IgD-negative memory B cell (primary cell): ENCODE measurements at regions not wholly inside any gene's neighbourhood (a gene's known extent, or its start where the extent isn't known, plus 50 kb on each side); places are given as distances from the start of the nearest gene placed in this dataset.

Experiments used
- H3K27ac Mint-ChIP-seq, 3 donors: one replicate each; pipeline ENCODE4 v1.8.0; 2020 to 2022; ENCODE audit warnings: mild to moderate bottlenecking in 3 of 3, mixed read lengths in 3 of 3, moderate library complexity in 1 of 3
- H3K27me3 Mint-ChIP-seq: one replicate; pipeline ENCODE4 v1.8.0; 2021; ENCODE audit warnings: mixed read lengths
- H3K36me3 Mint-ChIP-seq: one replicate; pipeline ENCODE4 v1.8.0; 2020; ENCODE audit warnings: mild to moderate bottlenecking, mixed read lengths
- H3K4me1 Mint-ChIP-seq, 3 donors: one replicate each; pipeline ENCODE4 v1.8.0; 2020 to 2022; ENCODE audit warnings: mixed read lengths in 3 of 3, mild to moderate bottlenecking in 1 of 3
- H3K4me3 Mint-ChIP-seq, 4 donors: one replicate each; pipeline ENCODE4 v1.8.0; 2020 to 2022; ENCODE audit warnings: mild to moderate bottlenecking in 4 of 4, mixed read lengths in 4 of 4, moderate library complexity in 3 of 4
- H3K9me3 Mint-ChIP-seq, 3 donors: one replicate each; pipeline ENCODE4 v1.8.0; 2020 to 2021; ENCODE audit warnings: mixed read lengths in 3 of 3, mild to moderate bottlenecking in 1 of 3

GRCh38 chr18:77700051-77700450, 450.4 kb downstream of the GALR1 start:
- Mint-ChIP-seq H3K27ac (no peak overlapping the region), H3K4me1 (no peaks in the 10 kb centered on the region), H3K36me3 (no peaks in the 10 kb centered on the region), H3K27me3 (peaks cover 13% of the 10 kb centered on the region), H3K9me3 (no peaks in the 10 kb centered on the region), H3K4me3 (no peak overlapping the region)

- H3K4me1 Mint-ChIP-seq: peaks cover 0 to 2% (median 0%) of the 10 kb centered on the region in 3 donors
Observed at GRCh38 chr18:77701977-77702376, 452.3 kb downstream of the GALR1 start.

GRCh38 chr18:77702686-77703085, 453.0 kb downstream of the GALR1 start:
- no peaks in the 10 kb centered on the region for H3K36me3 Mint-ChIP-seq
- no peaks in the 10 kb centered on the region for H3K9me3 Mint-ChIP-seq
- peaks cover 13% of the 10 kb centered on the region for H3K27me3 Mint-ChIP-seq
- no peak overlapping the region for H3K4me3 Mint-ChIP-seq
- no peak overlapping the region for H3K27ac Mint-ChIP-seq
- H3K4me1 Mint-ChIP-seq: peaks cover 0 to 2% (median 0%) of the 10 kb centered on the region in 3 donors

More at GRCh38 chr18:77701977-77702376, 452.3 kb downstream of the GALR1 start:
- Mint-ChIP-seq H3K27me3 (peaks cover 13% of the 10 kb centered on the region), H3K9me3 (no peaks in the 10 kb centered on the region), H3K36me3 (no peaks in the 10 kb centered on the region), H3K27ac (no peak overlapping the region), H3K4me3 (no peak overlapping the region)

- Mint-ChIP-seq H3K27ac (no peak overlapping the region), H3K4me3 (no peak overlapping the region), H3K36me3 (no peaks in the 10 kb centered on the region), H3K4me1 (peaks cover 0 to 2% (median 1%) of the 10 kb centered on the region in 3 donors), H3K9me3 (no peaks in the 10 kb centered on the region), H3K27me3 (peaks cover 14% of the 10 kb centered on the region)
Observed at GRCh38 chr18:77705301-77705700, 455.7 kb downstream of the GALR1 start.

GRCh38 chr18:77708826-77709506, 459.3 kb downstream of the GALR1 start:
- Mint-ChIP-seq H3K9me3 (peaks cover 0 to 2% (median 2%) of the 10 kb centered on the region in 3 donors), H3K4me3 (no peak overlapping the region), H3K27ac (no peak overlapping the region), H3K4me1 (peaks cover 0 to 2% (median 1%) of the 10 kb centered on the region in 3 donors), H3K36me3 (no peaks in the 10 kb centered on the region), H3K27me3 (peaks cover 12% of the 10 kb centered on the region)

GRCh38 chr18:77711096-77711495, 461.4 kb downstream of the GALR1 start:
- no peak overlapping the region for H3K27ac Mint-ChIP-seq
- H3K27me3 Mint-ChIP-seq: peaks cover 4% of the 10 kb centered on the region
- H3K4me3 Mint-ChIP-seq: no peak overlapping the region
- peaks cover 0 to 2% (median 2%) of the 10 kb centered on the region in 3 donors for H3K9me3 Mint-ChIP-seq
- H3K4me1 Mint-ChIP-seq: peaks cover 0 to 2% (median 1%) of the 10 kb centered on the region in 3 donors
- H3K36me3 Mint-ChIP-seq: no peaks in the 10 kb centered on the region

GRCh38 chr18:77714716-77715115, 465.1 kb downstream of the GALR1 start:
- Mint-ChIP-seq H3K9me3 (peaks cover 0 to 6% (median 2%) of the 10 kb centered on the region in 3 donors), H3K4me1 (peaks cover 0 to 2% (median 0%) of the 10 kb centered on the region in 3 donors), H3K27ac (no peak overlapping the region), H3K27me3 (peaks cover 8% of the 10 kb centered on the region), H3K36me3 (no peaks in the 10 kb centered on the region), H3K4me3 (no peak overlapping the region)

GRCh38 chr18:77716282-77716681, 466.6 kb downstream of the GALR1 start:
- H3K27me3 Mint-ChIP-seq: peaks cover 5% of the 10 kb centered on the region
- no peak overlapping the region for H3K27ac Mint-ChIP-seq
- H3K36me3 Mint-ChIP-seq: no peaks in the 10 kb centered on the region
- peaks cover 0 to 2% (median 0%) of the 10 kb centered on the region in 3 donors for H3K4me1 Mint-ChIP-seq
- peaks cover 0 to 6% (median 2%) of the 10 kb centered on the region in 3 donors for H3K9me3 Mint-ChIP-seq
- no peak overlapping the region for H3K4me3 Mint-ChIP-seq

GRCh38 chr18:77733292-77733903, 483.8 kb downstream of the GALR1 start:
- Mint-ChIP-seq H3K4me3 (no peak overlapping the region), H3K27ac (no peak overlapping the region), H3K36me3 (peaks cover 2% of the 10 kb centered on the region), H3K9me3 (no peaks in the 10 kb centered on the region), H3K27me3 (no peaks in the 10 kb centered on the region), H3K4me1 (no peaks in the 10 kb centered on the region)

- Mint-ChIP-seq H3K36me3 (peaks cover 2% of the 10 kb centered on the region), H3K27ac (no peak overlapping the region), H3K4me1 (no peaks in the 10 kb centered on the region), H3K9me3 (no peaks in the 10 kb centered on the region), H3K27me3 (peaks cover 2% of the 10 kb centered on the region), H3K4me3 (no peak overlapping the region)
Observed at GRCh38 chr18:77736842-77737241, 487.2 kb downstream of the GALR1 start.

GRCh38 chr18:77737405-77737804, 487.8 kb downstream of the GALR1 start:
- peaks cover 2% of the 10 kb centered on the region for H3K27me3 Mint-ChIP-seq
- no peak overlapping the region for H3K4me3 Mint-ChIP-seq
- H3K4me1 Mint-ChIP-seq: no peaks in the 10 kb centered on the region

GRCh38 chr18:77749089-77749488, 499.4 kb downstream of the GALR1 start:
- Mint-ChIP-seq H3K27ac (no peak overlapping the region), H3K9me3 (peaks cover 0 to 2% (median 0%) of the 10 kb centered on the region in 3 donors), H3K27me3 (peaks cover 7% of the 10 kb centered on the region), H3K4me3 (no peak overlapping the region), H3K4me1 (no peaks in the 10 kb centered on the region), H3K36me3 (no peaks in the 10 kb centered on the region)

More at GRCh38 chr18:77737405-77737804, 487.8 kb downstream of the GALR1 start:
- Mint-ChIP-seq H3K36me3 (peaks cover under 1% of the 10 kb centered on the region), H3K27ac (no peak overlapping the region), H3K9me3 (no peaks in the 10 kb centered on the region)

- Mint-ChIP-seq H3K27ac (no peak overlapping the region), H3K36me3 (no peaks in the 10 kb centered on the region), H3K9me3 (peaks cover 0 to 2% (median 0%) of the 10 kb centered on the region in 3 donors), H3K27me3 (peaks cover 7% of the 10 kb centered on the region), H3K4me3 (no peak overlapping the region), H3K4me1 (no peaks in the 10 kb centered on the region)
Observed at GRCh38 chr18:77750006-77750405, 500.4 kb downstream of the GALR1 start.

GRCh38 chr18:77754475-77755044, 504.9 kb downstream of the GALR1 start:
- peaks cover 0 to 2% (median 0%) of the 10 kb centered on the region in 3 donors for H3K9me3 Mint-ChIP-seq
- no peak overlapping the region for H3K27ac Mint-ChIP-seq
- H3K4me3 Mint-ChIP-seq: no peak overlapping the region
- no peaks in the 10 kb centered on the region for H3K36me3 Mint-ChIP-seq
- H3K4me1 Mint-ChIP-seq: no peaks in the 10 kb centered on the region
- peaks cover 7% of the 10 kb centered on the region for H3K27me3 Mint-ChIP-seq

GRCh38 chr18:77755187-77755586, 505.5 kb downstream of the GALR1 start:
- H3K4me3 Mint-ChIP-seq: no peak overlapping the region
- peaks cover 7% of the 10 kb centered on the region for H3K27me3 Mint-ChIP-seq
- H3K9me3 Mint-ChIP-seq: peaks cover 0 to 2% (median 0%) of the 10 kb centered on the region in 3 donors
- H3K36me3 Mint-ChIP-seq: no peaks in the 10 kb centered on the region
- H3K4me1 Mint-ChIP-seq: no peaks in the 10 kb centered on the region
- no peak overlapping the region for H3K27ac Mint-ChIP-seq
